Adrenal gland (tissue), 9 donors: ENCODE measurements at regions not wholly inside any gene's neighbourhood (a gene's known extent, or its start where the extent isn't known, plus 50 kb on each side); places are given as distances from the start of the nearest gene placed in this dataset.

Experiments
- DNase-seq, 7 donors: peaks; one replicate each; pipeline ENCODE4 v3.0.0-alpha.2; 2019 to 2020
- H3K27ac ChIP-seq, 5 donors: fragments of 200-600 bp; sonication (generic) in 4 of 5; 1 replicate in 3 of 5; 2 replicates in 2 of 5; pipeline versions ENCODE4 v1.5.1 to v1.8.0; 2016 to 2020; ENCODE audit warnings: mild to moderate bottlenecking in 1 of 5
- H3K27me3 ChIP-seq: fragments of 200-600 bp; 2 replicates; pipeline ENCODE4 v1.8.0; 2021
- H3K36me3 ChIP-seq, 2 donors: fragments of 200-600 bp; replicated peaks in 1 of 2; 1 replicate in 1 of 2; 2 replicates in 1 of 2; pipeline versions ENCODE4 v1.5.1 to v1.8.0; 2018 to 2022
- H3K4me1 ChIP-seq, 2 donors: fragments of 200-600 bp; replicated peaks in 1 of 2; 1 replicate in 1 of 2; 2 replicates in 1 of 2; pipeline versions ENCODE4 v1.5.1 to v1.8.0; 2018 to 2021
- H3K4me3 ChIP-seq, 4 donors: fragments of 200-600 bp; sonication (generic) in 3 of 4; one replicate each; pipeline ENCODE4 v1.5.1; 2016 to 2018
- H3K9me3 ChIP-seq, 3 donors: fragments of 200-600 bp; sonication (generic) in 1 of 3; replicated peaks in 1 of 3; 1 replicate in 2 of 3; 2 replicates in 1 of 3; pipeline versions ENCODE4 v1.5.1 to v1.8.0; 2016 to 2021
- POLR2A ChIP-seq, 2 donors: fragments of 450-650 bp; IDR thresholded peaks; one replicate each; pipeline ENCODE4 v1.6.1; 2017; ENCODE audit warnings: antibody characterized with exemption in 2 of 2, mild to moderate bottlenecking in 2 of 2, moderate library complexity in 1 of 2
- WGBS, 4 donors: extraction: QIAGEN DNeasy Blood & Tissue Kit in 2 of 4; methylation state at CpG; one replicate each; pipeline versions ENCODE4 v1.1.5 to v1.1.7; 2013 to 2017; 5-methylcytosine and 5-hydroxymethylcytosine counted together
- intact Hi-C, 2 donors: fragments of 100-400 bp; cut with DNase I; formaldehyde crosslinking; loops; one replicate each; pipeline versions ENCODE4 v1.14.1 to v1.15.0; 2022 to 2023
- TF ChIP-seq, protein P1 (sequence below), 6 experiments: fragments of 450-650 bp in 4 of 6; fragments of 200-600 bp in 2 of 6; sonication (generic) in 1 of 6; IDR thresholded peaks; 1 replicate in 5 of 6; 2 replicates in 1 of 6; pipeline versions ENCODE4 v1.5.1 to v1.8.0; 2016 to 2021; ENCODE audit warnings: antibody characterized with exemption in 6 of 6, mild to moderate bottlenecking in 2 of 6, moderate library complexity in 1 of 6
- donor health status: healthy with polysubstance abuse.
- donor health status: Bipolar disorder and iron deficiency.
- donor health status: DM: yes; HTN: yes; CAD: no.
- donor health status: DM: no; HTN: no; CAD: no.
- donor health status: DM: no; HTN: no; CAD: no.

DNA sequence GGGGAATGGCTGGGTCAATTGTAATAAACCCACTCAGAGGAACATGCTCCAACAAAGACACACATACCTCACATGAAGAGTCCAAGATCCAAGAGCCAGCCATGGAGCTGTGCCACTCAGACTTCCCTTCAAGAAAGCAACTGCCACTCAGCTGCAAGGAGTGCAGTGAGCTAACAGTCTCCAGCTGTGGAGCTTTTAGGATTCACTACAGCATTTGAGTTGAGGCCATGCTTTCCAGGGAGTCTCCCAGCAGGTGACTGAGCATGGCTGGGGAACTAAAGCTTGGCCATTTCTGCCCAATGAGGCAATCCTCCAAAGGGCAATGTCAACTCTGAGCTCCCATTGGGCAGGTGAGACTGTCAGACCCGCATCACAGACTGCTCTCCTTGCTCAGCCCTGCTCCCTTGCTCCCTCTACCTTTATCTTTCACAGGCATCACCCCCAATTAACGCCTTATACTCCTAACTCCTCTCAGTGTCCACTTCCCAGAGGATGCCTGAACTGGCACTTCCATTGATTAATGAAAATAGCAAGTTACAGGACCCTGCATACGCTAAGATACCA, 165.3 kb upstream of the CTNNB1 start:
- Histone ChIP-seq H3K9me3 (no peaks in the 10 kb centered on the region), H3K4me1 (peaks cover 0 to 3% of the 10 kb centered on the region in 2 donors), H3K27me3 (no peaks in the 10 kb centered on the region), H3K4me3 (no peak overlapping the region), H3K27ac (no peak overlapping the region), H3K36me3 (no peaks in the 10 kb centered on the region)
- DNase-seq = no peak
- no peak for TF ChIP-seq POLR2A (IDR thresholded peaks at IDR 0.05)
- TF ChIP-seq, protein P1, sequence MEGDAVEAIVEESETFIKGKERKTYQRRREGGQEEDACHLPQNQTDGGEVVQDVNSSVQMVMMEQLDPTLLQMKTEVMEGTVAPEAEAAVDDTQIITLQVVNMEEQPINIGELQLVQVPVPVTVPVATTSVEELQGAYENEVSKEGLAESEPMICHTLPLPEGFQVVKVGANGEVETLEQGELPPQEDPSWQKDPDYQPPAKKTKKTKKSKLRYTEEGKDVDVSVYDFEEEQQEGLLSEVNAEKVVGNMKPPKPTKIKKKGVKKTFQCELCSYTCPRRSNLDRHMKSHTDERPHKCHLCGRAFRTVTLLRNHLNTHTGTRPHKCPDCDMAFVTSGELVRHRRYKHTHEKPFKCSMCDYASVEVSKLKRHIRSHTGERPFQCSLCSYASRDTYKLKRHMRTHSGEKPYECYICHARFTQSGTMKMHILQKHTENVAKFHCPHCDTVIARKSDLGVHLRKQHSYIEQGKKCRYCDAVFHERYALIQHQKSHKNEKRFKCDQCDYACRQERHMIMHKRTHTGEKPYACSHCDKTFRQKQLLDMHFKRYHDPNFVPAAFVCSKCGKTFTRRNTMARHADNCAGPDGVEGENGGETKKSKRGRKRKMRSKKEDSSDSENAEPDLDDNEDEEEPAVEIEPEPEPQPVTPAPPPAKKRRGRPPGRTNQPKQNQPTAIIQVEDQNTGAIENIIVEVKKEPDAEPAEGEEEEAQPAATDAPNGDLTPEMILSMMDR (IDR thresholded peaks at IDR 0.05) = no peak
- intact Hi-C loops = no loop called here
- 88 to 96% (median 93%) methylated on average over 3 of the region's 3 CpGs for WGBS, 4 donors

DNA sequence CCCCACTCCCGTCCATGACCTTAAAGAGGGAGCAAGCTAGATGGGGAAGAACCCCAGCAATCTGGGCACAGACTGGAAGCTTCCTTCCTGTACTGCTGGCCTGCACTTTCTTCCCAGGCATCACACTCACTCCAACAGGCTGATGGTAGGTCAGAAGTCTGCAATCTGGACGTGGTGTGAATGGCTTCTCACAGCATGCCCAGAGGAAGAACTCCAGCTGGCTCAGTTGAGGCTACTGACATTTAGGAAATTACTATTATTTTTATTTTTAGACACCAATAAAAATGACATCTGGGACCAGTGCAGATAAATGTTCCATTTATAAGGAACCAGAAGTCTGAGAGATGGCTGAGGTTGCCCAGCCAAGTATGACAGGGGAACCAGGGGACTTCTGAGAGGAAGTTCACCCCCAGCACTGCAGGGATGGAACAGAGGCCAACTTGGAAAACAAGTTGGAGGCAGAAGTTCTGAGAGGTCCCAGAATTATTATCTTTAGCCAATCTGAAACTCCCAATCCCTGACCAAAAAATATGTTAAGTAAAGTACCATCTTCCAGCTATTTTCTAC, 163.8 kb upstream of the CTNNB1 start:
- WGBS, 4 donors = 56 to 74% (median 61%) methylated on average over 2 of the region's 2 CpGs
- H3K4me3 ChIP-seq = no peak overlapping the region
- no peaks in the 10 kb centered on the region for H3K9me3 ChIP-seq
- TF ChIP-seq, protein P1 (IDR thresholded peaks at IDR 0.05) = no peak
- TF ChIP-seq POLR2A (IDR thresholded peaks at IDR 0.05) = no peak
- H3K27me3 ChIP-seq = no peaks in the 10 kb centered on the region
- intact Hi-C loops = no loop called here
- no peak for DNase-seq
- H3K27ac ChIP-seq = no peak overlapping the region
- H3K36me3 ChIP-seq = no peaks in the 10 kb centered on the region
- peaks cover 0 to 3% of the 10 kb centered on the region in 2 donors for H3K4me1 ChIP-seq

DNA sequence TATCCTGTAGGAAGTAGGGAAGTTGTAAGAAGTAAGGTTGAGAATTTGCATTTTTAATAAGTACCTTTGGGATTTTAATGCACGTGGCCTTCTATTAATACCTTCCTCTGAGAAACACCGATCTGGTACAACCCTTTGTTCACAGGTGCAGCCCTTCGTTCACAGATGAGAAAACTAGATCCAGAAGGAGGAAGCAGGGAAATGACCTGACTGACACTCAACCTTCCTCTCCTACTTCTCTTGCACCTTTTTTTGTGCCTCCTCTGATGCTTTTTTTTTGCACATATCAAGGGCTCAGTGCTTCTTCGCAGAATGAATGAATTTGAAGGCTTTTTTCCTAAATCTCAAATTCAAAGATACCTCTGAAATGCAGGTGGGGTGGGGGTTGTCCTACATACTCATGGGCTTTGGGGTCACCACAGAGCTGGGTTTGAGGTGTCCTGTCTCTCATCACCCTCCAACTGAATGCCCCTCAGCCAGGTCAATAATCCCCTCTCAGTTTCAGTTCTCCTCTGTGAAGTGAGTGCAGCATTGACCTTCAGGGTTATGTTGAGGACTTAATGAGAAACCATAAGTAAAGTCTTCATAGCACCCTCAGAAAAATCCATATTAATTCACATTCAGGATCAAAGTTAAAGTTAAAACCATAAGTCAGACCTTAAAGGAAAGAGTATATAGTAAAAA, 161.5 kb upstream of the CTNNB1 start:
- no peaks in the 10 kb centered on the region for H3K9me3 ChIP-seq
- no peak for TF ChIP-seq POLR2A (IDR thresholded peaks at IDR 0.05)
- TF ChIP-seq, protein P1 (IDR thresholded peaks at IDR 0.05) = no peak
- no peaks in the 10 kb centered on the region for H3K27me3 ChIP-seq
- WGBS, 4 donors = 86 to 91% (median 89%) methylated on average over 4 of the region's 4 CpGs
- no peaks in the 10 kb centered on the region for H3K4me1 ChIP-seq
- intact Hi-C loops = no loop called here
- H3K36me3 ChIP-seq = no peaks in the 10 kb centered on the region
- no peak overlapping the region for H3K27ac ChIP-seq
- no peak overlapping the region for H3K4me3 ChIP-seq
- DNase-seq = no peak

DNA sequence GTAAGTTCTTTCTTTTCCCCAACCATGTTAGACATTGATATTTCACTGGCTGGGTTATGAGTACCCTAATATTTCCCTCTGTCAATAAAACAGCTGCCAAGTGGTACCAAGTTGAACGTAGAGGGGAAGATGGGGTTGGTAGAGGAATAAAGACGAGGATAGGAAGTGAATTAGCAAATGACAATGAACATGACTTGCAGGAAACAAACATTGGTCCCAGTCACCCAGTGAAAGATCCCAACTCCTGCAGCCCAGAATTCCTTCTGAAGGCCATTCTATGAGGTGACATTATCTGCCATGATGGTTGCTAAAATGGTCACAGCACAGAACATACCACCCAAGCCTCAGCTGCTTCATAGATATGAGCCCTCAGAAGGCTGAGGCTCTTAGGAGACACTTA, 159.0 kb upstream of the CTNNB1 start:
- Histone ChIP-seq H3K36me3 (no peaks in the 10 kb centered on the region), H3K4me3 (no peak overlapping the region), H3K4me1 (no peaks in the 10 kb centered on the region), H3K9me3 (no peaks in the 10 kb centered on the region), H3K27ac (no peak overlapping the region), H3K27me3 (no peaks in the 10 kb centered on the region)
- 80 to 94% (median 88%) methylated on average over 2 of the region's 2 CpGs for WGBS, 4 donors
- intact Hi-C loops = no loop called here
- TF ChIP-seq, protein P1 (IDR thresholded peaks at IDR 0.05) = no peak
- no peak for TF ChIP-seq POLR2A (IDR thresholded peaks at IDR 0.05)
- no peak for DNase-seq
